GM12864 (cell line): ENCODE measurements at regions not wholly inside any gene's neighbourhood (a gene's known extent, or its start where the extent isn't known, plus 50 kb on each side); places are given as distances from the start of the nearest gene placed in this dataset.

Source experiments
- DNase-seq: peaks from one replicate; pipeline ENCODE4 v3.0.0-alpha.2; 2011; ENCODE audit warnings: low read depth
- H3K4me3 ChIP-seq: 2 replicates; pipeline ENCODE4 v1.5.1; 2011; ENCODE audit warnings: mild to moderate bottlenecking, low read depth, low read length, control low read depth
- CTCF ChIP-seq: IDR thresholded peaks from 2 replicates; pipeline ENCODE4 v1.5.1; 2011; ENCODE audit warnings: low read depth, mild to moderate bottlenecking, moderate library complexity, low read length, control low read depth, inconsistent platforms; ENCODE audit errors: missing control alignments

GRCh38 chr12:114789276-114789675 lies 105.3 kb upstream of the TBX3 start:
- TF ChIP-seq CTCF, result no peak
- H3K4me3 ChIP-seq, result no peak overlapping the region
- no peak for DNase-seq

- no peak for DNase-seq
- no peak for TF ChIP-seq CTCF
- no peak overlapping the region for H3K4me3 ChIP-seq
These were observed 100.6 kb upstream of the TBX3 start for GRCh38 chr12:114784526-114784925.

- no peak for TF ChIP-seq CTCF
- H3K4me3 ChIP-seq, result no peak overlapping the region
- DNase-seq, result no peak
These were observed 99.2 kb upstream of the TBX3 start for GRCh38 chr12:114783089-114783618.

GRCh38 chr12:114780746-114781399 lies 96.9 kb upstream of the TBX3 start:
- no peak for DNase-seq
- TF ChIP-seq CTCF, result no peak

GRCh38 chr12:114779647-114780046 lies 95.7 kb upstream of the TBX3 start:
- TF ChIP-seq CTCF, result no peak
- no peak overlapping the region for H3K4me3 ChIP-seq
- no peak for DNase-seq

More at GRCh38 chr12:114780746-114781399, 96.9 kb upstream of the TBX3 start:
- no peak overlapping the region for H3K4me3 ChIP-seq

- H3K4me3 ChIP-seq, result no peak overlapping the region
- TF ChIP-seq CTCF, result no peak
- DNase-seq, result no peak
These were observed 95.2 kb upstream of the TBX3 start for GRCh38 chr12:114779186-114779585.
